ENCODE measurements at regions not wholly inside any gene's neighbourhood (a gene's known extent, or its start where the extent isn't known, plus 50 kb on each side); places are given as distances from the start of the nearest gene placed in this dataset.
A peak's percentile ranks its signal among the peaks of the same experiment; 100 is the strongest.

DNA sequence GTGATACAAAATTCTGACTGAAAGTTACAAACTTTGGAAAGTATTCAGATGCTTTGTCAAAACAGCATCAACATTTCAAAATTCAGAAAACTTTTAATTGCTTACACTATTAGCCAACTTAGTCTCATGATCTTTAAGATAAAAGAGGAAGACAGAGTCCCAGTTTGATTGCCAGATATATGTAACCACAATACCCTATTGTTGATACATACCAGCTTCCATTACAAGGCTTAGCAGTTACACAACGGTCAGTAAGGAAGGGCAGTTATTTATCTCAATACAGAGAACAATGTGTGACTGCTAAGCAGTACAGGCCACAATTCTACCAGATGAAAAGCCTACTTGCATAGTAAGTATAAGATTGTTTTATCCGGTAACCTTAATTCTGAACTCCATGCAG lies 138.4 kb downstream of the SPANXN3 start:
- Histone ChIP-seq H3K27ac (ENCODE audit: low read depth, low read length, poor library complexity, severe bottlenecking) (no peak overlapping the region), H3K4me3 (ENCODE audit: low read depth, low read length, poor library complexity, severe bottlenecking) (no peak overlapping the region), H3K9me3 (ENCODE audit: low read depth, low read length, poor library complexity, severe bottlenecking) (peaks cover 4% of the 10 kb centered on the region), H3K4me1 (ENCODE audit: insufficient read depth, low read length, poor library complexity, severe bottlenecking) (no peaks in the 10 kb centered on the region), H3K27me3 (replicated peaks; ENCODE audit: insufficient read depth, low read depth, low read length, poor library complexity) (no peaks in the 10 kb centered on the region), H3K36me3 (ENCODE audit: insufficient read depth, low read length, poor library complexity, severe bottlenecking) (no peaks in the 10 kb centered on the region)
- intact Hi-C loops (cut with micrococcal nuclease; ENCODE audit: unreplicated experiment), result no loop called here
- ChIA-PET POLR2A (ENCODE audit: low non-redundant PET) (no interaction called here), CTCF (no interaction called here)
- no peak for DNase-seq (ENCODE audit: low spot score)
- TF ChIP-seq CTCF (conservative IDR thresholded peaks at IDR 0.05; ENCODE audit: low read depth, low read length) (no peak), EZH2 (IDR thresholded peaks at IDR 0.05; ENCODE audit: borderline replicate concordance, low read depth, low read length, poor library complexity, severe bottlenecking) (no peak)
- BruUV-seq (replicated peaks), result no TSS peak

DNA sequence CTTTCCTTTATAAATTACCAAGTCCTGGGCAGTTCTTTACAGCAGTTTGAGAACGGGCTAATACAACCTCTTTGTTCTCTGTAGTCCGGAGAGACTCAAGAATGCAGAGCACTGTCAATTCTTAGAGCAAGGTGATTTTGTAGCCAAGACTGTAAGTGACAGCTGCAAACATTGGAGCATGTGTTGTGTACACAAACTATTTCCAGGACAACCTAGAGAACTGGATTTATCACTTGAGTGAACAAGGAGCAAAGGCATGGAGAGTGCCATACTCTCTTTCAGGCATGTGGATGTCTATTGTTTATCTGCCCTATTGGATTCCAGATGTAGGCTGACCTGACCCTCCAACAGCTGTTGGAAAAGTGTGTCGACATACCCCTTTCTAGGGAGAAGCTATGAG lies 153.9 kb downstream of the SPANXN3 start:
- POLR2A ChIA-PET (ENCODE audit: low non-redundant PET), result no interaction called here
- no peak overlapping the region for H3K27ac ChIP-seq (ENCODE audit: low read depth, low read length, poor library complexity, severe bottlenecking)
- no peak for DNase-seq (ENCODE audit: low spot score)
- intact Hi-C loops (cut with micrococcal nuclease; ENCODE audit: unreplicated experiment), result no loop called here
- no peaks in the 10 kb centered on the region for H3K4me1 ChIP-seq (ENCODE audit: insufficient read depth, low read length, poor library complexity, severe bottlenecking)
- TF ChIP-seq CTCF (conservative IDR thresholded peaks at IDR 0.05; ENCODE audit: low read depth, low read length) (no peak), EZH2 (IDR thresholded peaks at IDR 0.05; ENCODE audit: borderline replicate concordance, low read depth, low read length, poor library complexity, severe bottlenecking) (no peak)
- H3K4me3 ChIP-seq (ENCODE audit: low read depth, low read length, poor library complexity, severe bottlenecking), result no peak overlapping the region
- H3K27me3 ChIP-seq (replicated peaks; ENCODE audit: insufficient read depth, low read depth, low read length, poor library complexity), result no peaks in the 10 kb centered on the region
- CTCF ChIA-PET, result no interaction called here
- H3K9me3 ChIP-seq (ENCODE audit: low read depth, low read length, poor library complexity, severe bottlenecking), result peaks cover 19% of the 10 kb centered on the region
- H3K36me3 ChIP-seq (ENCODE audit: insufficient read depth, low read length, poor library complexity, severe bottlenecking), result no peaks in the 10 kb centered on the region
- no TSS peak for BruUV-seq (replicated peaks)

DNA sequence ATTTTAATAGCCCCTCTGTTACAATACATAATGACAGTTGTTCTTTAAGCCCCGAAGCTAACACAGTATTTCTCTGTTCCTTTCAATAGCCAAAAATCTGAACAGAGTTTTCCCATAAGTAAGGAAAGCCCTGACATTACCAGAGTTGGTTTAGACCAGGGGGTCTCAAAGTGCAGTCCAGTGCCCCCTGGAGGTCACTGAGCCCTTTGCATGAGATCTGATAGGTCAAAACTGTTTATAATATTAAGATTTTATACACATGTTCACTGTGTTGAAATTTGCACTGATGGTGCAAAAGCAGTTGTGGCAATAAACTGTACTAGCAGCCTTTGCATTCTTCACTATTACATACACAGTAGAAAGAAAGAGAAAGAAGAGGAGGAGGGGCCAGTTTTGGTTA lies 177.1 kb downstream of the SPANXN3 start:
- POLR2A ChIA-PET (ENCODE audit: low non-redundant PET), result no interaction called here
- no TSS peak for BruUV-seq (replicated peaks)
- Histone ChIP-seq H3K9me3 (ENCODE audit: low read depth, low read length, poor library complexity, severe bottlenecking) (no peaks in the 10 kb centered on the region), H3K4me3 (ENCODE audit: low read depth, low read length, poor library complexity, severe bottlenecking) (no peak overlapping the region), H3K4me1 (ENCODE audit: insufficient read depth, low read length, poor library complexity, severe bottlenecking) (no peaks in the 10 kb centered on the region), H3K36me3 (ENCODE audit: insufficient read depth, low read length, poor library complexity, severe bottlenecking) (no peaks in the 10 kb centered on the region), H3K27ac (ENCODE audit: low read depth, low read length, poor library complexity, severe bottlenecking) (no peak overlapping the region), H3K27me3 (replicated peaks; ENCODE audit: insufficient read depth, low read depth, low read length, poor library complexity) (no peaks in the 10 kb centered on the region)
- intact Hi-C loops (cut with micrococcal nuclease; ENCODE audit: unreplicated experiment), result no loop called here
- DNase-seq (ENCODE audit: low spot score), result no peak
- TF ChIP-seq EZH2 (IDR thresholded peaks at IDR 0.05; ENCODE audit: borderline replicate concordance, low read depth, low read length, poor library complexity, severe bottlenecking) (no peak), CTCF (conservative IDR thresholded peaks at IDR 0.05; ENCODE audit: low read depth, low read length) (0 out of 2 replicates have a peak, but pooled peaks have one; percentile 13)
- CTCF ChIA-PET, result no interaction called here

Measured in A673 (cell line).